COLO668 (cell line): ENCODE measurements at regions not wholly inside any gene's neighbourhood (a gene's known extent, or its start where the extent isn't known, plus 50 kb on each side); places are given as distances from the start of the nearest gene placed in this dataset.
A peak's percentile ranks its signal among the peaks of the same experiment; 100 is the strongest.

ENCODE experiments used
- DNase-seq: peaks from one replicate; lab custom pipeline; 2025; ENCODE audit not compliant: unreplicated experiment; lab: John Stamatoyannopoulos, UW

DNA sequence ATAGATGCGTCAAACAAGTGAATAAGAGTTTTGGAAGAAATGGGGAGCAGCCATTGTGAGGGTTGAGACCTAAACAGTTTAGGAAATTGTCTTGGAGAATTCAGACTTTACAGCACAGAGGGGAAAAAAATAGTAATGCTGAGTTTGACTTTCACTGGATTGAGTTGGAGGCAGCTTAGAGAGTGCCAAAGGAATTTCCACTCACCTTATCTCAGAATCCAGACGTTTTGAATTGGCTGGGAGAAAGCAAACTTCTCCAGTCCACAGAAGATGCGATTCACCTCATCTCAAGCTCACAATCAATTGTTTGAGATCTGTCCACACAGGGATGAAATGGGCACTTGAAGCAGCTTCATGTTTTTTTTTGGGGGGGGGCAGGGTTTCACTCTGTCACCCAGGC lies 663.5 kb upstream of the SALL1 start:
- DNase-seq: no peak

DNA sequence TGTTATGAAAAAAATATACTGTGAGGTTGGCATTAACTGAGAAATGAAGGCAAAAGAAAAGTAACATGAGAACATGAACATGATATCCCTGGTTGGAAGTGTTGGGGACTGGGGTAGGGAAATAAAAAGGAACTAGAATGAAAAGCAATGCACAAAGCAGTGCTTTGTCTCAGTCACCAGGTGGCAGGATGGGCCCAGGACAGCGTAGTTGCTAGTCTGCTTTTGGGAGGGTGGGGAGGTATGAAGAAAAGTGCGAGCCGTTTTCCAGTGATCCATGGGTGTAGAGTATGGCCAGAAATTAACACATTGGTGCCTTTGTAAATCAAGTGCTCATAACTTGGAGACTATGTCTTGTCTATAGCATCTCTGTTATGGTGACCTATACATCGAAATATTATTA lies 662.5 kb upstream of the SALL1 start:
- no peak for DNase-seq

DNA sequence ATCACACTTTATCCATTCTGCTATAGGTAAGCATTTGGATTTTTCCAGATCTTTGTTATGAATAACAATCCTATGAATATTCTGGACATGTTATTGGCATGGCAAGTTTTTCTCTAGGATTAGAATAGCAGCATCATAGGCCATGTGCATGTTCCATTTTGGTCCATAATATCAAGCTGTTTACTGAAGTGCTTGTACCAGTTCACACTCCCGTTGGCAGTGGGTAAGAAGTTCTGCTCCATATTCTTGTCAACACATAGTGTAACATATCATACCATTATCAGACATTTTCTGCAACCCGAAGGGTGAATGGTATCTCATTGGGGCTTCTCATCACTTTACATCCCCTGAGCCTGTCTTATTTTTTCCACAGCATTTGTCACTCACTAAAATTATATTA lies 661.9 kb upstream of the SALL1 start:
- no peak for DNase-seq

DNA sequence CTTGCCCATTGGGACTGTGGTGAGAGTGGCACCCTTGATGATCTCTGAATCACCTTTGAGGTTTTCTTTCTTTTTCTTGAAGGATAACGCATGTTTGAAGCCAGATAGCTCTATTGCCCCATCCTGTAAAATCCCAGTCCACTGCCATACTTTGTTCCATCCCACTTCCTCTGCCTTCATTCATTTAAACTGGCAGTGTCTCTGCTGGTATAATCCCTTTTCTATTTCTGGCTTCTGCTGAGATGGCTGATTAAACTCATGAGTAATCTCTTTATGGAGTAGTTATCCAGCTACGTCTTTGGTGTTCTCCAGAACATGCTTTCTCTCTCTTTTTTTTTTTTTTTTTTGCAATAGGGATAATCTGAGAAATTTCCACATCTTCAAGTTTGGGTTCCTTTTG lies 656.5 kb upstream of the SALL1 start:
- DNase-seq: no peak

DNA sequence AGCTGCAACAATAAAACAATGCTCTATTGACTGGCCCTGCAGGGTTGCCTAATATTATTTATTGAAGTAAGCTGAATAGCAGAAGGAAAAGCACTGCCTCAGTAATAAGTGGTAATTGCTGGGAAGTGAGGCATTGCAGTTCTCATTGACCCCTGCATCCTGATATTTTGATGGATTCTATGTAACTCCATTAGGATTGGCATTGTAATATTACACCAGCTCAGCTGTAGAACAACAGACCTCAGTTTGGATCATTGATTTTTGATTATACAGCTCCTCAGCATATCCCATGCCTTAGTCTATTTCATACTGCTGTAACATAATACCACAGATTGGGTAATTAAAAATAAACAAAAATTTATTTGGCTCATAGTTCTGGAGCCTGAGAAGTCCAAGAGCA lies 650.6 kb upstream of the SALL1 start:
- DNase-seq: no peak

DNA sequence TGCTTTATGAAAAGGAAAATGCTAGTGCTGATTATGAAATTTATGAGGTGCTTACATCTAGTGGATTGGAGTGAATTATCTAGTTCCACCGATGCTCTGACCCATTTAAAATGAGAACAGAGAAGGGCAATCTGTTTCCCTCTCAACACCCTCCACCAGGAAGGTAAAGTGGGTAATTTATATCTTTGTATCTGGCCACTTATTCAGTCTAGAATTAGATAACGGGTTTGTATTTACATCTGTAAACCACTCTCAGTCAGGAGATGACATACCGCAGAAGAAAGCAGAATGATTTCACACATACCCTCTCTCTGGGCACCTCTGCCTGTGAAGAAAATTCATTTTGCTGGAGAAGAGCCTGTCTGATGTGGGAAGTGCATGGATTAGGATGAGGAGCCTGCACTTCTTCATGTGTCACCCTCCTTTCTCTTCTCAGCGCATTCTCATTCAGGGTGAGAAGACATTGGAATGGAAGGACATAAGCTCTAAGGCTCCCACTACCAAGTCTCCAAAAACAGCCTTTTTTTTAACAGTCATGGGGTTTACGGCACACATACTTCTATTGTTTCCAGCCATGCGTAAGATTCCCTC lies 646.7 kb upstream of the SALL1 start:
- no peak for DNase-seq

DNA sequence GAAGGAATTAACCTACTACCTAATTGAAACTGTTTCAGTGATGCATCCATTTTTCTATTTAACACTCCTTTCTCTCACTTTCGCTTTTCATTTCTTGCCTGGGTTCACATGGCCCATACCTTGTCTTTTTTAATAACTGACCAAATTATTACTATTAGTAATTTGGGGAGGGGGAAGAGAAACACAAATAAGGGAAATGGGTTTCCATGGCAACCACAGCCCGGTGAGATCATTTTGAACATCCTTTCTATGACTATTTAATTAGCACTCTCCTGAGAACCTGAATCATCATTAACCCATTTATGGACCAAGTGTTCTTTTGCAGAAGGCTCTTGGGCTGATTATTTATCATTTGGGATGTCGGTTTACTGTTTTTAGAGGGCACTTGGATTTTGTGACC lies 628.2 kb upstream of the SALL1 start:
- DNase-seq: no peak

DNA sequence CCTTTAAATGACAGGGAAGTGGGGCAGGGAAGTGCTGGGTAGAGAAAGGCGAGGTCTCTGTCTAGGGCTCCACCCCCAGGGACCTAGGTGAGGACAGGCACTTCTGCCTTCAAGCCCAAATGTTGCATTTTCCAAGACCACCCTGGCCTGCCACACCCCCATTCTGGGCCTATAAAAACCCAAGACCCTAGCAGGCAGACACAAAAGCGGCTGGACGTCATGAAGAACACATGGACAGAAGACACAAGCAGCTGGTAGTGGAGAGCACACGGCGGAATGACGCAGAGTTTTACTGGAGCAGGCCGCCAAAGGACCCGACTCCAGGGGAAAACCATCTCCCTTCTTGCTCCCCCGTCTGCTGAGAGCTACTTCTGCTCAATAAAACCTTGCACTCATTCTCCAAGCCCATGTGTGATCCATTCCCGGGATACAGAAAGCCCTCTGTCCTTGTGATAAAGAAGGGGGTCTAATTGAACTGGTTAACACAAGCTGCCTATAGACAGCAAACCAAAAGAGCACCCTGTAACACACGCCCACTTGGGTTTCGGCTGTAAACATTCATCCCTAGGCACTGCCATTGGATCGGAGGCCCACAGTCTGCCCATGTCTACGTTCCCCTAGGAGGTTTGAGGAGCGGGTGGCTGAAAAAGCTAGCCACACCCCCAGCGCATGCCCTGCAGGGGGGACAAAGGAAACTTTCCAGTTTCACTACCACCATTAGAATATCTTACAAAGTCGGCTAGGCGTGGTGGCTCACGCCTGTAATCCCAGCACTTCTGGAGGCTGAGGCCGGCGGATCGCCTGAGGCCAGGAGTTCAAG lies 622.2 kb upstream of the SALL1 start:
- no peak for DNase-seq

DNA sequence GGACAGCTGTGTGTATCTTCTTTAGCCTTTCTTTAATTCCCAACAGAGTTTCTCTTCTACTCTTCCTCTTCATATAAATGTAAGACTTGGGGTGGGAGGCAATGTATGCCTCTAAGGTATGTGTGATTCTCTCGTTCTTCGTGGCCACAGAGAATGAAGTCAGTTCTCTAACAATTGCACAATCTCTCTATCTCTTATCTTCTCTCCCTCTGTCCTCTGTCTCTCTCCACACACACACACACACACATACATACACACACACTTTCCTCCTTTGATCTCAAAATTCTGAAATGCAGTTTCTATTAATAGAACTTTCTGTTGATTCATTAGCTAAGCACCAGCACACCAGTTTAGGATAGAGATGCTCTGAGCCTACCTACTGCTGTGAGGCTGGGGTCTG lies 615.7 kb upstream of the SALL1 start:
- DNase-seq: no peak

DNA sequence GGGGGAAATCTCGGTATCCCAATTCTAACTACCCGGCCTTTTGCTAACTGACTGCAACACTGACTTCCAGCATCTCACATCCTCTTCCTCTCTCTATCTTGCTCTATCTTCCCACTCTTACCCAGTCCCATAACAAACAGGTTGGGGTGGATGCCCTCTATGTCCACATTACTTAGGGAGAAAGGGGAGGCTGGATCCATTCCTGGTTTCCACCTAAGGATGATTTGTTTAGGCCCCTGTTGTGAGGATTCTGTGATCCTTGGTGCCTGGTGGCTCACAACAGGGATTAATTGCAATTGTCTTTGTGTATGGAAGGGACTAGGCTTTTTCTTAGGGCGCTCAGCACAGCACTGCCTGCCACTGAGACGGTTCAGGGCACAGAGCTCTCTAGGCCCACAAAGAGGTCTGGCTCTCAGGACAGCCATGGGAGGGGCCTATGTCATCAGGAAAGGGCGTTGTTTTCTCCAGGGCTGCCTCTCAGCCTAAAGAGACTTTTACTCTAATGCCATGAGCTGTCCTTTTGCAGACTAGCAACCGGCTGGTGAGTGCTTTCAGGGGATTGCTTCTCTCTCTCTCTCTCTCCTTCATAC lies 612.1 kb upstream of the SALL1 start:
- DNase-seq: no peak

DNA sequence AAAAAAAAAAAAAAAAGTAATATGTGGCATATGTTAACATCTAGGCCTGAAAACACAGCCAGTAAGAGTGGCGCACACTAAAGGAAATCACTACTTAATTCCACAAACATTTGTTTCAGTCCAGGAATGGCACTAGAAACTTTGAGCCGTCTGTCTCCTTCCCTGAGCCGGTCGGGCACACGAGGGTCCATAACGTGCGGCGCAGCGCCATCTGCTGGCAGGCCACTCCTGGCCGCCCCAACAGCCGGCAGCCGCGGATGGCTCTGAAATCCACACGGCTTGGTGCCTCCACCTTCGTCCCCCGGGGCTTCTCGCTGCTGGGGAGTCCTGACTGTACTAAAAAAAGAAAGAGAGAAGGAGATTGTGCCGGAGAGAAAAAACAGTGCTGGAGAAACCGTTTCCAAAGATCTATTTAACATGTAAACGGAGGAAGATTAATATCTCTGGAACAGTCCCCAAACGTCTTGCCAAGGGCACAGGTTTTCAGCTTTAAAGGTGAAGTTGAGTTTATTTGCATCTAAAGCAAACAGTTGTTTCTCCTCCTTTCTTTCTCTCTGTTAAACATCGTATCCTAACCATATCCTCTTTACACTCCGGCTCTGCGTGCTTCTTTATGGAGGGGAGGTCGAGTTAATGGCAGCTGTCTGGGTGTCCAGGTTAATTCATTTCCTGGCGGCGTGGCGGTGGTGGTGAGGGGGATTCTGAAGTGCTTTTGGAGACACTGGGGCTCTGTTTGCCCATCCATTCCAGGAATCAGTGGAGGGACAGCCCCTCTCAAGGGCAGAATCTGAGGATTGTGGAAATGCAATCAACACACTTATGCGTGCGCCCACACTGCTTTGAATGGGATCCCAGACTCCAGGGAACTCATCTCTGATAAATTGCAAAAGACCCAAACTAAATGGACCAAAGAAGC lies 611.3 kb upstream of the SALL1 start:
- peak; percentile 85 for DNase-seq

DNA sequence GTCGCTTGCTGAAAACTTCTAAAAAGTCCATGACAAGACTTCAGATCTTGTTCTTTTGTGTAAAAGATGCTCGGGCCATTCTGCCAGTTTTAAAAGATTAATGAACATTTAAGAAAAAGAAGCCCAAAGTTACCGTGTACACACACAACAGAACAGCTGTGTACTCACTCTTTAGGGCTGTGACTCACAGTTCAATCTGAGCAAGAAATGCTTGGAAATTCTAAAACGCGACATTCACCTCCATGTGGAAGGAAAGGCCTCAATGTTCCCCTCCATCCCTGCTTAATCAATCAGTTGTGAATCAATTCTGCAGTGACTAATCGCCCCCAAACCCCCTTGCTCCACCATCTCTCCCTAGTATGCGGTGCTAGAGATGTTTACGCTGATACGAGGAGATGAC lies 609.9 kb upstream of the SALL1 start:
- no peak for DNase-seq

DNA sequence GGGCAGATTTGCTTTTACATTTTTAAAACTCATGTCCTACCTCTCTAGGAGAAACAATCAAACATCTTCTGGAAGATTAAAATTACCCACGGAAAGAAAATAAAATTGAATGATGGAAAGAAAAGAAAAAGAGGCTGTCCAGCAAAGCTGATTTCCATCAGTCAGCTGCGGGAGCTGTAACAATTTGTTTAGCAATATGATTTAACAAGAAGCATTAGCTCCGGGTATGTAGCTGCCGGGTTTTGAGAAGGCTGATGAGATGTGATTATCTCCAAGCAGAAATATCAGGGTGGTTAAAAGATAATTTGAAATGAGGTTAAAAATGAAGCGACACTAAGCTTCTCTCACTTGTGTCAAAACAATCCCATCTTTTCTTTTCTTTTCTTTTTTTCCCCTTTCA lies 608.9 kb upstream of the SALL1 start:
- DNase-seq: no peak

DNA sequence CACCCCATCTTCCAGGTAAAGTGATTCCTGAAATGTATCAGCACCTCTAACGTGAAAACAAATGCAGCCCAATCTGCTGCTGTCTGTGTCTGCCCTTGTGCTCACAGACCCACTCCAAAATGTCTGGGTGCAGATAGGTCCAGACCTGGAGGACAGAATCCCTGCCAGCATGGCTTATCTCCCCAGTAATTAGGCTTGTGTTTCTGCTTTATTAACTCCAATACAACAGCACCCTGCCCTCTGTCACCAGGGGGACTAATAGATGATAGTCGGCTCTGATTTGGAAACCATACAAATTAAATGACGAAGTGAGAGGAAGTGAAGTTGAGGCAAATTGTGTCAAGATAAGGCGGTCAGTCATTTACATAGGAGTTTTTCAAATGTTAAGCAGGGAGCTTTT lies 608.3 kb upstream of the SALL1 start:
- DNase-seq: no peak

DNA sequence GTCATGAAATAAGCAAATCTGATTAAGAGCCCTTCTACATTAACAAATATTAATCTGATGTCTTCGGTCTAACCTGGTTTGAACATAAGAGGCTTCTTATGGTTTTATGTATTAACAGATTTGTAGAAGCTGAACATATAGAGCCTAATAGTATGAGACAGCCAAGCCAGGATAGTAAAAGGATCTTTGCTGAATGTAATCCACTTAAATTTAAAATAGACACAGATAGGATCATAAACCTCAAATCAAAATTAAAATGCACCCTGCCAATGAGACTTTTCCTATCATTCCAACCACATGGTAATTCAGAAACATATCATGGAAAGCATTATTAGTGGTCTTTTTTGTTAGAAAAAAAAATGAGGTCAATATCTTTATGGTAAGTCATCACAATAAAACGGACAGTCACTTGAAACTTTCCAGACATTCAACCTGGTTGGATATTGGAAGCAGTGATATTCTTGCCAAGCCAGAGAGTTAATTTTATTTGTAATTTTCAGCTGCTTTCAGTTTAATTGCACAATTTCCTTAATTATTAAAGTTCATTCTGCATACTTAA lies 606.9 kb upstream of the SALL1 start:
- no peak for DNase-seq

DNA sequence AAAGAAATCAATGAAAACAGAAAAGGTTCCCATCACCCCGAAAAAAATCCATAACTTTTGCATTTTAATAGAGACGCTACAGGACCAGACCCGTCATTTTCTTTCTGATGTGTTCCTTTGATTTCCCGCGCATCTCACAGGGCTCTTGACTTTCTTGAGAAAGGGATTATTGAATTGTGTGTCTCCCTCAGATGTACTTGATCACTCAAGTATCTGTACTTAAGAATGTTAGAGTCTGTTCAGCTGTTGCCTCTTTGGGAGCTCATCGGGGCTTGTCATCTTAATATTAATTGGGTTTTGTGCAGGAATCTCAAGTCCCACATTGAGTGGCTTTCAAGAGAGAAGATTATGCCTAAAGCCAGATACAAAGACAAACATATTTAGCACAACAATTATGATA lies 606.4 kb upstream of the SALL1 start:
- DNase-seq: no peak

DNA sequence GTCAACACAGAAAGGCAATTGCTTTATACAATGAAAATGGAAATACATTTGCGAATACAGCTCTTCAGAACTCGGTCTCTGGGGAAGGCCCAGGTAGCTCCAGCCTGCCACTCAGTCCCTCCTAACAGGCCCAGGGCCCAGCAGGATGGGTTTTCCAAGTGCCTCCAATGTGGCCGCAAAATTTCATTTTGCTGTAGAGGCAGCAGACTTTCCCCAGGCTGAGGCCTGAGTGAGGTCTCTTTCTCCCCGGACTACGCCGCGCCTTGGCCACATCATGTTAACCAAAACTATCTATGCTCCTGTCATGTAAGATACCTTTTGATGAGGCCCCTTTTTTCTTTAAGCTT lies 606.0 kb upstream of the SALL1 start:
- DNase-seq: no peak

DNA sequence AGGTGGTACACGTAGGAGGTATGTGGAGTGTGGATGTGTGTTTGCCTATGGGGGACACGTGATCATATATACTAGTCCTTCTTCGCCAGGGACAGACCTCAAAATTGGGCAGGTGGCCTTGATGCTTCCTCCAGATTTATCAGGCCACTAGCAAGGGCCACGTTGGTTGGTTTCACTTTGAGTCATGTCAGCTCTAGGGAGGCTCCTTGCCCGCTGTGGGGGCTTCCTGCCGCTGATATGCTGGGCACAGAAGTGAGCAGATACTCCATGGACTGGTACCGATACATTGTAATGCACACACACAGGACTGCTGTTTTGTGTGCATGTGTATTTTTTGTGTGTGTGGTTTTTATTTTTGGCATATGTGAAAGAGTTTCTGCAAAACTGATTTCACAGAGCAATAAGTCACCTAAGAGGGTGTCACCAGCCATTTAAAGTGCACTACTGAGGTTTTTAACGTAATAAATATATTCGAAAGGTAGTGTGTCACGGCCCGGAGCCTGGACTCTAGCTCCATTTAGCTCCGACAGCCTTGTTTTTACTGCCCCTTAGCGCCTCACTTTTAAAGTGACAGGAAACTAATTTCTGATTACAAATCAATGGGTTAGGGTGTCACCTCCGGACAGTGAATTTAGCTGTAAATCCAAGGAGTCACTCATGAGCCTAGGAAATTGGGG lies 605.5 kb upstream of the SALL1 start:
- no peak for DNase-seq

DNA sequence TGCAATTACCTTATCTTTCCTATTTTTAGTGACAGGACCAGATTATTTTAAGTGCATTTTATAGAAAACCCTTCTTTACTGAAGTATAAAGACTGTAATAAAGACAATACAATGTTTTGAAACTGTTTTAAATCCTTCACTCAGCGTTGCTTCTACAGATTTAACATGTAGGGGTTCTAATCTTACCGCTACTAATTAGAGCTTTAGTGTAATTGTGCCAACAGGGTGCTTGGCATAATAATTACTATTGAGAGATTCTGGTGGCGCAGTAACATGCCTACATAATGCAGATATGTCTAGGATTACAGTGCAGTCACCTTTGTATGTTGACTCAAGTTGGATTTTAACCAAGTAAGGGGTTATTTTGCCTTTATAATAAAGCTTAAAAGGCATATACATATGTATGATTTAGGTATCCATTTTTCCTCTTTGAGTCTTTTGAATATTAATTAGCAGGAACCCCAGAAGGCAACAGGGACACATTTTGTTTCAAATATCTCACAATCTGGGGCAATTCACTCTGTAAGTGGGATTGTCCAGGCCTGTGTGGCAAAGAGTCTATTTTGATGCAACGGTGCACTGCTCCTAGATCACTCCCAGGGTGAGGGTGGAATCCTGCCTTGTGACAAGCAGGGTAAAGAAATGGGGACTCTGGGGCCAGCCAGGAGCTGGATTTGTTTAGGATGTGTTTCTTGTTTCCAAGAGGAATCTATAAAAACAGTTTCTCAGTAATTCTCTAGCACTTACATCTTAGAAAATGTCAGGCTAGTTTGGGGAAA lies 604.7 kb upstream of the SALL1 start:
- DNase-seq: no peak

DNA sequence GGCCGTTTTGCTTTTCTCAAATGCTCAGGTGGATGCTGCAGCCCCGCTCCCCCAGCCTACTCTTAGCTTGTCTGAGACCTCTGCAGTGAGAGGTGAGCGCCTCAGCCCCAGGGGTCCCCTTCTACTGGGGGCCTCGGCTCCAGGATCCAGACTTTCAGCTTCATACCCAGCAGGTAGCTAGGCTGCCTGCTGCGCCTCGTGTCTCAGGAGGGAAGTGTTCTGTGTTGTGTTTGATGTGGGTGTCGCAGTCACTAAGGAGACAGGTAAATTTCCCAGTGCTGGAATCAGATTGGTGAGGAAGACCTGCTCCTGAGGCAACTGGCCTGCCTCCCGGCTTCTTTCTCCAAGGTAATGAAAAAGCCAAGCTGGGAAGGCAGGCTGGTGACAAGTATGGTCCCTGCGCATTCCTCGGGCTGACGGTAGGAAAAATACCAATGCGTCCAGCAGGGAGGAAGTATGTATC lies 604.0 kb upstream of the SALL1 start:
- no peak for DNase-seq
